ENCODE measurements at regions not wholly inside any gene's neighbourhood (a gene's known extent, or its start where the extent isn't known, plus 50 kb on each side); places are given as distances from the start of the nearest gene placed in this dataset.
"Not testable (repeated sequence)": the region's sequence is repeated elsewhere in the genome, so short reads cannot be mapped to it uniquely, and the experiment has no call there.

DNA sequence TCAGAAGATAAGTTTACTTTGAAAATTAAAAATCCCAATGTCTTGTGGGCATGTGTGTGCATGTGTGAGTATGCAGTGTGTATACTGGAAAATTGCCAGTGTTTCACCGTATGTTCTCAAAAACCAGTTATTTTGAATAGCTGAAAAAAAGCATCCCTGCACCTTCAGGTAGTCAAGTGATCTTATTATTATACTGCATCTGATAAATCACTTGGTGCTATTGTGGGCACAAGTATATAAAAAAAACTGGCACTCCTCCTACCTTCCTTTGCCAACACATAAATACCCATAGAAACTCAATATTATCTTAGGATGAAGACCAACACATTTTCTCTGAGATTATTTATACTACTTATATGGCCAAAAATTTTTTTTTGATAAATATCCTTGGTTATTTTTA lies 91.5 kb upstream of the MAP9 start:
- DNase-seq (ENCODE audit: low spot score): no peak

DNA sequence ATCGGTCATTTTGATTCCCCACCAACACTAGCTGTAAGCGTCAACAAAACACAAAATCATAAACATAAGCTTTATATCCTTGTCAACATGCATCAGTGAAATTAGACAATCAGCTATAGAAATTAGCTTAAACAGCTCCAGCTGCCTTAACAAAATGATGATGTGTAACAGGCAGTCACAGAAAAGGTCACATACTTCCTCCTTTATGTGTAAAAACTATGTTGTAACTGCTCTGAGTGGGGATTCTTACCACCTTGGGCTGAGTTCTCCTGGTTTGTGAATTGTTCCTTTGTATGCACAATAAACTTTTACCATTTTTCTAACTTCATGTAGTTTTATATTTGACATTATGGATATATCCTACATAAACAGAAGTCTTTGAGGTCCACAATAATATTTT lies 73.9 kb upstream of the MAP9 start:
- DNase-seq (ENCODE audit: low spot score): no peak

DNA sequence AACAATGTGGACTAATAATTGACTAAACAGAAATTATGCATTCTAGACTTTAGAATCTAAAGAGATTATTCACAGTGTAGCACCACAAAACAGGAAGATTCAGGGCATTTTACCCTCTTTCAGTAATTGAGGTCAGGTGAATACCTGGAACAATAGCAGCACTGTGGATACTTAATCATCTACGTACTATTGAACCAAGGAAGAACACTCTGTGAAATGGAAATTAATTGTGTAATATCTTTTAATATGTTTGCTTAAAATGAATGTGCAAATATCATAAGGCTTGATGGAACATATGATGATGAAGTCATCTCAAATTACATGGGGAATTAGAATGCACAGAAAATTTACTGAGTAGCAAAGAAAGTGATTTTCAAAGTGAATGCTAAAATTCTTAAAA lies 68.5 kb upstream of the MAP9 start:
- no peak for DNase-seq (ENCODE audit: low spot score)

DNA sequence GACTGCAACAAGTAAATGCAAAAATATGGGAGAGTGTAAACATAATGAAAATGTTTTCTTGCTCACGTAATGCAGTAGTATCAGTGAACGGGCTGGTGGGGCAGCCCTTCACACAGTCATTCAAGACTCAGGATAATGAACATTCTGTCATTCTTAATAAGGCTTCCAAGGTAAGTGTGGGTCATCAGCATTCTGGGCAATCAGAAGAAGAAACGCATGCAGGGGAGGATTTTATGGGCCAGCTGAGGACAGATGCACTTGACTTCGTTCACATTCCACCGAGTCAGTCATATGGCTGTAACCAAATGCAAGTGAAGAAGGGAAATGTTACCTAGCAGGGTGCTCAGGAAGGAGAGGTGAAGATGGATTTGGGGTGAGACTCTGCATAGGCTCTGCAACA lies 68.0 kb upstream of the MAP9 start:
- no peak for DNase-seq (ENCODE audit: low spot score)

DNA sequence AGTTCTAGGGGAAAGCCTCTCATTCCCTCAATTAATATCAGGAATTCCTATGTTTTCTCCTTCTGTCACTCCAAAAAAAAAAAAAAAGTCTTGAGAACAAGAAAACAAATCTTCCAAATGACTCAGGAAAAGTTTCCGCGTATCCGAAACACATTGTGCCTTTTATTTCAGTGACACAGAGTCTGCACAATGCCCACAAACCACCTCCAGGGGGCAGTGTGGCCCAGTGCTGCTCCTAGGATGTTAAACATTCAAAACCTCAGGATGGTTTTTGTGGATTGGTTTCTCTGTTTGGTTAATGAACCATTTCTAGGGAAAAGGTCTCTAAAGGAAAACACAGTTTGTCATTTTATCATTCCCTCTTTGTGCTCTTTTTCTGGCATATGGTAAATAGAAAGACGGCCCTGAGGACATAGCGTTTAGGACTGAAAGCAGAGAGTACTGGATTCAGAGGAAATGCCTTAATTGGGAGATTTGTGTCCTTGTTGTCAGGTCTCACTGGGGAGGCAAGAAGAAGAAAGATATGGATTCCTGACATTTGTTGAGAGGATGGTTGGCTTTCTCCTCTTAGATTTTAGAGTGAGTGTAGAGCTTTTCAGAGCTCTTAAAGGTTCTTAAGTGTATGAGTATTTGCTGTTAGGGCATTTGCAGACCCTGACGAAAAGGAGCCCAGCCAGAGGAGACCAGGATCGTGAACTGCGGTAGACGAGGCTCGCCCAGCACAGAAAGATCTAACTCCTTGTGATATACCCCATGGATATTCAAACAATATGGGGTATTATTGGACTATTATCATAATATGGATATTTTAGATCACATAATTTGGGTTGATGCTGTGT lies 65.7 kb upstream of the MAP9 start:
- peak; percentile 78 for DNase-seq (ENCODE audit: low spot score)

DNA sequence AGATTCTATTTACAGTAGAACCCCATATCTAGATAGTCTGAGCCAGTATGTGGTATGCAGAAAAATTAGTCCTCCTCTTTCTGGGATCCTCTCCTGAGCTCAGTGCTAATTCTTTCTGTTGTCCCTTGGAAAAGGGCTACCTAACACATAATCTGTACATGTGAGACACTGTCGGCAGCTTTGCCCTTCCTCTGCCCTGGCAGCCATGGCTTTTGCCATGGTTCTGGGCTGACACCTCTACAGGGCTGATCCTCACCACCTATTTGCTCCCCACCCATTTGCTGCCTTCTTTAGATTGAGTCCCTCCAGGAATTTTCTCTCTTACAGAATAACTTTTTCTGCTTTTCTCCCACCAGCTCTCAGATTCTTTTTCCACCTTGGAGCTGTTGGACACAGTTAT lies 64.7 kb upstream of the MAP9 start:
- no peak for DNase-seq (ENCODE audit: low spot score)

DNA sequence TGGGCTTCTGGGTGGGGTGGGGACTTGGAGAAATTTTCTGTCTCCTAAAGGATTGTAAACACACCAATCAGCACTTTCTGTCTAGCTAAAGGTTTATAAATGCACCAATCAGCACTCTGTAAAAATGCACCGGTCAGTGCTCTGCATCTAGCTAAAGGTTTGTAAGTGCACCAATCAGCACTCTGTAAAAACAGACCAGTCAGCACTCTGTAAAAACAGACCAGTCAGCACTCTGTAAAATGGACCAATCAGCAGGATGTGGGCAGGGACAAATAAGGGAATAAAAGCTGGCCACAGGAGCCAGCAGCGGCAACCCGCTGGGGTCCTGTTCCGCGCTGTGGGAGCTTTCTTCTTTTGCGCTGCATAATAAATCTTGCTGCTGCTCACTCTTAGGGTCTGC lies 63.0 kb upstream of the MAP9 start:
- DNase-seq (ENCODE audit: low spot score): not testable (repeated sequence)

DNA sequence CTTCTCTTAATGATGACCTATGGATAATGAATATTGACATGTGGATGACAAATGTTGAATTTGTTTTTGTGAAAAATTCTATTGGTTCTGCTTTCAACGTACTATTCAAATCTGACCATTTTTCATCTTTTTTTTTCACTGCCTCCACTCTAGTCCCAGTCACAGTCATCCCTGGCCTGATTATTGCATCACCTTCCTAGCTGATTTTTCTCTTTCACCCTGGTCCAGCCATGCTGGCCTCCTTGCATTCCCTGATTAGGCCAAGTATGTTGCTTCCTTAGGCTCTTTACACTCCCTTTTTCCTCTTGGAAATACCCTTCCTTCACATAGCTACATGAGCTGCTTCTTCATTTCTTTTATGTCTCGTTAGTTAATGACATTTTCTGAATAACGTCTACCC lies 58.1 kb upstream of the MAP9 start:
- DNase-seq (ENCODE audit: low spot score): no peak

DNA sequence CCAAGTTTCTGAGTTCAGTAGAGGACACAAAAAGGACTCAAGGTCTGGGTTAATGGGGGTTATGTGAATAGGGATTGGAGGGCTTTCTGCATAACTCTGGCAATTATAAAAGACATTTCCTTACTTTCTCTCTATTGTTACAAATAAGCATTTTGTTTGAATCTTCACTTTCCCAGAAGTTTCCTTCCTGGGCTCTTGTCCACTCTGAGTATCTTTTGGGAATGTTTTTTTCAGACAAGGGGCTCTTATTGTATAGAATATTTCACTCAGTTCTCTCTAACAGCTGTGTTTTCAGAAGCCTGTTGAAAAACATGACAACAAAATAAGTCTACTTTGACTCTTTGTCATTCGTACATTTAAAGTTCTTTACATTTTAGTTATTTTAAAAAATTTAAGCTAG lies 57.6 kb upstream of the MAP9 start:
- no peak for DNase-seq (ENCODE audit: low spot score)

DNA sequence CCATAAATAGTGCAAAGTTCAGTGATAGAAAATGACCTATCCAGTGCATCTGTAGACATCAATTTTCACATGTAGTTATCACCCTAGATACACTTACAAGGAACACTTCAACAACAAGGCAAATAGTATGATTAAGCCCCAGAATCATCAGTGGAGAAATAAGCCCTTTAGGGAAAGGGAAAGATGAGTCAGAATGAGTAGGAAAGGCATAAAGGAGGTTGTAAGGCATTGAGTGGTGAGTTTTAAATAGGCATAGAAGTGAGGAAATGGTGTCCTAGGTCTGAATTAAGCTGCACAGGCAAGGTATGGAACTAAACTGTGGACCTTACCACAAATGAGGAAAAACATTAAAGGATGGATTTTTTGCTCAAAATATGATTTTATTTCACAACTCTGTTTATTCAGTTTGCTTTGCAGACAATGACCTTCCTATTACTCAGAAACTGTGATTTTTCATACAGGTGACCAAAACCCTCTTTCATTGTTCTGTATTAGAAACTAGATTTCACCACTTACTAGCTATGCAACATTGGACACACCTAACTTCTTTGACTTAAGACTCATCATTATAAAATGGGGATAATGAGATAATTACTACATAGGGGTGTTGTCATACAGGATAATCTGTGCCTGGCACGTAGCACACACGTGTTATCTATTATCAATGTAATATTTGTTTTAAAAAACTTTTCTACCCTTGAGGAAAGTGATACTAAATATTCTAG lies 57.0 kb upstream of the MAP9 start:
- peak; percentile 32 for DNase-seq (ENCODE audit: low spot score)

DNA sequence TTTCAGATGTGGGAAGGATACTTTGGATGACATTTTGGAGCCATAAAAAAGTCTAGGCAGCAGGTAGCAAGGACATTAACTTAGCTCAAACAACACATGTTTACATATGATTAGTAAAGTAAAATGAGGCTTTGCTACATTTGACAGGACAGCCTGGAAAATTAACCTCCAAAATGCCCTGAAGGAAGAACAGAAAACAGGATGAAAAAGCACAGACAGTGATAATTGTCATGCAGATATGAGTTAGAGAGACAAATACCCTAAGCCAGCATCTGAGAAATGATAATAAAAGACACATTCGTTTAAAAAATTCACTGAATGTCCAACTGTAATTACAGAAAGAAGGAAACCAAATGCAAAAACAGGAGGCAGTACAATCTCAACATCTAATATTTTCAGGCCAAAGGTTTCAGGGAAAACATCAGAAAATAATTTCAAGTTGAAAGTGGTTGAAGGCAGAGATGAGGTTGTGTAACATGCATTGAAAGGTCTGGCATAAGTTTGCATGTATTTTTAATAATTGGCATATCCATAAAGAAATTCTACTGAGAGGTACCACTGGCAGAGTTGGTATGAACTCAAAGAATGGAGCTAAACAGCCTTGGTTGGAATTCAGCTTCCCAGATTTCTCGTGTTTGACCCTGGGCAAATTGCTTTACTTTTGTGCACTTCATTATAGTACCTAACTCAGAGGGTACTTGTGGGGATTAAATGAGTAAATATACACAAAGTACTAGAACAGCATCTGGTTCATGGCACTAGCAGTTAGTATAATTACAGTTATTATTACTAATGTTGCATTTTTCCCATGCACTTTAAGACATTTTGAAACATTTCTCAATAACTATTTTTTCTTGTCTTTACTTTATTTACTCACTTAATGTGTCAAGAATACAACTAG lies 54.4 kb upstream of the MAP9 start:
- no peak for DNase-seq (ENCODE audit: low spot score)

DNA sequence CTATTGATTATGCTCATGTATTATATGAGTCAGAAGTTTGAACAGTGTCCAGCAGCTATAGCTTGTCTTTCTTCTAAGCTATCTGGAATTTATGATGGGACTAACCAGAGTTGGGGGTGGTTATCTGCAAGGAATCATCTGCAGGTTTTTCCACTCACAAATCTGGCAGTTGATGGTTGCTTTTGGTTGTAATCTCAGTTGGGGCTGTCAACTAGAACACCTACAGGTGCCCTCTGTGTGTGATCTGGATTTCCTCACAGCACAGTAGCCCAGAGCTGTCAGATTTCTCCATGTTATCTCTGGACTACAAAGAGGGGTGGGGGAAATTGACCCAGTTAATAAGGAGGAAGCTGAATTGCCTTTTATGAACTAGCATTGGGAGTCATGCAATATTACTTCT lies 51.4 kb upstream of the MAP9 start:
- no peak for DNase-seq (ENCODE audit: low spot score)

DNA sequence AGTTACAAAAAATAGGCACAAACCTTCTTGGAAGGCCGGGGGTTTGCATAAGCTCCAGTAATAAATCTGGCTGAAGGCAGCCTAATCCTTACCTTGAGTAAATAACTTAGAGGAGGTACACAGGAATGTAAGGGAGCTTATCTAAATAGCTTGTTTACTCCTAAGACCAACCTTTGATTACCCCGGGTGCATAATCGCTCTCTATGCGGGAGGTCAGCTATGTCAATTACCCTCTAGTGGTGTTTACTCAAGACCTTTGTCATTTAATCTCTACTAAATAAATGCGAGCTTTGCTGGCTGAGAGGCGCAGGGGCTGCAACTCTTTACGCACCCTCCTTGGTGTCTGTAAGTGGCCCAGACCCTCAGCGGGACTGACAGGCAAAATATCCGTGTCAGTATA lies 50.2 kb upstream of the MAP9 start:
- DNase-seq (ENCODE audit: low spot score): no peak

All from AG08395 (cell line).